ENCODE measurements at regions not wholly inside any gene's neighbourhood (a gene's known extent, or its start where the extent isn't known, plus 50 kb on each side); places are given as distances from the start of the nearest gene placed in this dataset.

DNA sequence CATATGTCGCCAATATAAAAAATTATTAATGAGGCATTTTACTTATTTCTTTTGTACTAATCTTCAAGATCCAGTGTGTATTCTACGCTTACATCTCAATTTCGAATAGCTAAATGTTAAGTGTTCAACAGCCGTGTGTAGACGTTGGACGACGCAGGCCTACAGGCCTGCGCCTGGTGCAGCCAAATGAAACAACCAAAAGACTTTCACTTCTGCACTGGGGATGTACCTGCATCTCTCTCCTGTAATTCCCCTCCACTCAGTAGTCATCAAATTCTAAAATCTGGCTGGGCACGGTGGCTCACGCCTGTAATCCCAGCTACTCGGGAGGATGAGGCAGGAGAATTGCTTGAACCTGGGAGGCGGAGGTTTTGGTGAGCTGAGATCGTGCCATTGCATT, 76.8 kb upstream of the HNRNPU start:
- no peak overlapping the region for H3K4me3 Mint-ChIP-seq
- H3K36me3 Mint-ChIP-seq: no peaks in the 10 kb centered on the region
- ATAC-seq (peak in 1 of 2 donors; percentile 30), DNase-seq (peak in 1 of 10 donors; percentile 3)
- peak overlapping the region in 2 of 10 donors; percentile 49 to 50 for H3K27ac Mint-ChIP-seq
- POLR2A ChIA-PET: interaction anchor here (0.9 kb wide), 1 partner anchor 30 kb away, joined by 4 read pairs; no protein-coding TSS in a partner anchor
- H3K4me1 Mint-ChIP-seq: peaks cover 0 to 12% (median 0%) of the 10 kb centered on the region in 4 donors
- peaks cover 0 to 4% (median 0%) of the 10 kb centered on the region in 9 donors for H3K9me3 Mint-ChIP-seq
- no peaks in the 10 kb centered on the region for H3K27me3 Mint-ChIP-seq

DNA sequence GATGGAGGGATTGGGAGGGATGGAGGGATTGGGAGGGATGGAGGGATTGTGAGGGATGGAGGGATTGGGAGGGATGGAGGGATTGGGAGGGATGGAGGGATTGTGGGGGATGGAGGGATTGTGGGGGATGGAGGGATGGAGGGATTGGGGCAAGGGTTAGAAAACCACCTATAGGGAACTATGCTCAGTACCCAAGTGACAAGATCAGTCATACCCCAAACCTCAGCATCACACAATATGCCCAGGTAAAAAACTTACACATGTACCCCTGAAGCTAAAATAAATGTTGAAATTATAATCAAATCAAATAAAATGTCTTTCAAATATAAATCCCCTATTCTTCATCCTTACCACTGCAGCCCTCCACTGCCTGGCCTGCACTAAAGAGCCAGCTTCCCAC, 72.8 kb upstream of the HNRNPU start:
- no peak for ATAC-seq
- POLR2A ChIA-PET: no interaction called here
- H3K27me3 Mint-ChIP-seq: peaks cover 0 to 2% (median 0%) of the 10 kb centered on the region in 5 donors

DNA sequence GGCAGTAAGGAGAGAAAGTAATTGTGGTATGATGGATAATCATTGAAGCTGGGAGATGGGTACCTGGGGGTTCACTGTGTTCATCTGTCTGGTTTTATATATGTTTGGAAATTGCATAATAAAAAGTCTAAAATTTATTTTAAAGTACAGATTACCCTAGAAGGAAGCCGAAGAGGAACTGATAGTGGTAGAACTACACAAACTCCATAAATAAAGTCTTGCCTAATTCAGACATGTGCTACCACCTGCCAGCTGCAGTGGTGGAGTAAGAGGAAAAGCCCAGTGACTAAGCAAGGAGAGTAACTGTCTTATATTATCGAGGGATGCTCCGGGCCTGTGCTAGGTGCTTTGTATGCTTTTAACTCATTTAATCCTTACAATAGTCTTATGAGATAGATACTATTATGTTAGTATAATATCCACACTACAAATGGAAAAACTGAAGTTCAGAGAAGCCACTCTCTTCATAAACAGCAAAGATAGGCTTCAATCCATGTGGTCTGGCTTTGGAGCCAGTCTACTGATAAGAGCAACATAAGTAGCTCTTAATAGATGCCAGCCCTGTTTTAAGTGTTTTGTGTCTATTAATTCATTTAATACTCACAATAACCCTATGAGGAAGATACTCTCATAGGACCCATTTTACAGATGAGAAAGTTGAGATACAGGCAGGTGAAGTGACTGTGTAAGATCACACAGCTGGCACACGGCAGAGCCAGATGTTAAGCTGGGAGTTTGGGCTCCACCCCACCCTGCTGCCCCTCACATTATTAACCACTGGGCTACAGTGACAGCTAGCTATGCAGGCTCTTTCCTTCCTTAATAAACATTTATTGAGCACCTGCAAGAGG, 56.8 kb upstream of the HNRNPU start:
- no peaks in the 10 kb centered on the region for H3K36me3 Mint-ChIP-seq
- H3K9me3 Mint-ChIP-seq: no peaks in the 10 kb centered on the region
- ATAC-seq: no peak
- peak overlapping the region in 1 of 10 donors; percentile 1 for H3K27ac Mint-ChIP-seq
- no peak for DNase-seq
- peaks cover 0 to 1% (median 0%) of the 10 kb centered on the region in 5 donors for H3K27me3 Mint-ChIP-seq
- H3K4me3 Mint-ChIP-seq: peak overlapping the region in 1 of 10 donors; percentile 1
- POLR2A ChIA-PET: interaction anchor here (0.6 to 1.8 kb wide), 3 partner anchors 50 to 86 kb away, joined by 3 to 5 read pairs (median 3); partner anchors contain the start of genes COX20 and HNRNPU
- peaks cover 1 to 20% (median 9%) of the 10 kb centered on the region in 4 donors for H3K4me1 Mint-ChIP-seq

More for the DNA sequence above, 72.8 kb upstream of the HNRNPU start:
- peaks cover 0 to 7% (median 0%) of the 10 kb centered on the region in 4 donors for H3K4me1 Mint-ChIP-seq
- H3K27ac Mint-ChIP-seq: no peak overlapping the region
- H3K9me3 Mint-ChIP-seq: no peaks in the 10 kb centered on the region
- no peak overlapping the region for H3K4me3 Mint-ChIP-seq
- DNase-seq: no peak
- H3K36me3 Mint-ChIP-seq: no peaks in the 10 kb centered on the region

DNA sequence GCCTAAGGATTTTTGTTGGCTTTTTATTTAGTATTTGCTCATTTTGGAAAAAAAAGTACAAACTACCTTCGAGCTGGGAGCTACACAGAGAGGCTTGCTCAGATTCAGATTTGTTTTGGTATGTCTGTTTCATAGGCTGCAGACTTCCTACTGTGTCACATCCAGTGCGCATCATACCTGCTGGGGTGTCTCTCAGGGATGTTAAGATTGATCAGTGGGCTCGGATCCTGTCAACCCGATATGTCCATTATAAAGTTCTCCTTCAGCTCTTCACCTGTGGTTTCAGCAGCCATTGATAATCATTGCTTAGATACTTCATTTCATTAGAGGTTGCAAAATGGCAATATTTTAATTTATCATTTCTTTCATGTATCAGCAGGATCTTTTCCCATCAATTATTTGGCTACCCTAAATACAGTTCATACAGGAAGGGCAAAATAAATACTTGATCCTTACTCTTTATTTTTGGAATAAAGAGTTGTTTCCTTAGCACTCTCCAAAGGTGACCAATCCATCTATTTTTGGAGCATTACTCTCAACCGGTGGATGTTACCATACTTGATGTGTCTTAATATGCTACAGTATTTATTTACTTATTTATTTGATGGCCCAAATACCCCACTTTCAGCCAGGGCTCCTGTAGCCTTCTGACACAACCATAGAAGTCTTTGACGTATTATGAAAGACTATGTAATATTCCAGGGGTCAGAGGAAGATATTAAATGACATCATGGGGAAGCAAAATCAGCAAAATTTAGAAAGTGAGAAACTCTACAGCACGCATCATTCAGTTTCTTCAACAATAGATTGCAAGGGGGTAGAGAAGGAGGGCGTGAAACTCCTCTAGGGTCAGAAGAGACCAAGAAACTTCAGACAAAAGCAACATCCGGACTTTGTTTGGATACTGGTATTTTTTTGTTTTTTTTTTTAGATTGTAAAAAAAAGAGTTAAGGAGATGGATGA, 55.3 kb upstream of the HNRNPU start:
- Mint-ChIP-seq H3K27ac (peak overlapping the region in 9 of 10 donors; percentile 43 to 94 (median 86)), H3K27me3 (peaks cover 0 to 1% (median 0%) of the 10 kb centered on the region in 5 donors)
- no peak for ATAC-seq

DNA sequence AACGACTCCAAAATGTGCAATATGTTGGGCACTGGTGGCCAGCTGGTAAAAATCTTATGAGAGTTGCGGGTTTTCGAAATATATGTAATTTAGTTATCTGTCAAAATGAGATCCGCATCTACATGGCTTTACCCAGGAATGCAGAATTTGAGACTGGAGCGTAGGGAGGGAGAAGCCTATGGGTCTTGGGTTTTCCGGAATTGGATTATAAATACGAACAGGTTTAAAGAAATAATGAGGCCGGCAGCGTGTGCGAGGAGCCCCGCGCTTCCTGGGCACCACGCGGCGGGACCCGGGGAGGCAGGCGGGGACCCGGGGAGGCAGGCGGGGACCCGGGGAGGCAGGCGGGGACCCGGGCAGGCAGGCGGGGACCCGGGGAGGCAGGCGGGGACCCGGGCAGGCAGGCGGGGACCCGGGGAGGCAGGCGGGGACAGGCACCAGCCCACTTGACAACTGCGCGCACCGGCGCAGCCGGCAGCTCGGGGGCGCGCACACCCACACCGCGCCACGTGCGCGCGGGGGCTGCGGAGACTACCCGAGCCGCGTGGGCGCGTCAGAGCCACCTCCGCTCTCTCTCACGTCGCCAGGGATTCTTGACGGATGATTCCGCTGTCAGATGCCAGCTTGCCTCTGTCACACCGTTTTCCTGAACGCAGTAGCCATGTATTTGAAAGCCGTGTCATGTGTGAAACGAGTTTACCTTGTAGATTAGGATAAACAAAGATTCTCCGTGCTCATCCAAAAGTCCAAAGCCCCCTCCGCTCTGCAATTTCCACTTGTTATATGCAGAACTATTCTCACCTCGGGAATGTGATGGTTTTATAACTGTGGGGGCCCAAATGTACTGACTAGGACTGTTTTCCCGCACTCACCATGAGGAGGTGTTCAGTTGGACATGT, 54.3 kb upstream of the HNRNPU start:
- Mint-ChIP-seq H3K9me3 (no peaks in the 10 kb centered on the region), H3K36me3 (no peaks in the 10 kb centered on the region), H3K4me3 (peak overlapping the region; percentile 85 to 98 (median 92)), H3K27me3 (peaks cover 0 to 1% (median 0%) of the 10 kb centered on the region in 5 donors), H3K27ac (peak overlapping the region; percentile 58 to 97 (median 90)), H3K4me1 (peaks cover 1 to 20% (median 9%) of the 10 kb centered on the region in 4 donors)
- DNase-seq: peak; percentile 46 to 87 (median 79)
- ATAC-seq: peak; percentile 97
- POLR2A ChIA-PET: interaction anchor here (0.5 to 3.8 kb wide), 9 partner anchors 26 to 84 kb away, joined by 3 to 61 read pairs (median 4); partner anchors contain the start of genes COX20 and HNRNPU

More for the DNA sequence above, 55.3 kb upstream of the HNRNPU start:
- Mint-ChIP-seq H3K36me3 (no peaks in the 10 kb centered on the region), H3K4me1 (peaks cover 1 to 20% (median 9%) of the 10 kb centered on the region in 4 donors), H3K9me3 (no peaks in the 10 kb centered on the region), H3K4me3 (peak overlapping the region; percentile 78 to 98 (median 88))
- POLR2A ChIA-PET: interaction anchor here (1.0 to 3.8 kb wide), 7 partner anchors 25 to 85 kb away, joined by 3 to 61 read pairs (median 13); partner anchors contain the start of genes COX20 and HNRNPU
- DNase-seq: peak in 1 of 10 donors; percentile 4

DNA sequence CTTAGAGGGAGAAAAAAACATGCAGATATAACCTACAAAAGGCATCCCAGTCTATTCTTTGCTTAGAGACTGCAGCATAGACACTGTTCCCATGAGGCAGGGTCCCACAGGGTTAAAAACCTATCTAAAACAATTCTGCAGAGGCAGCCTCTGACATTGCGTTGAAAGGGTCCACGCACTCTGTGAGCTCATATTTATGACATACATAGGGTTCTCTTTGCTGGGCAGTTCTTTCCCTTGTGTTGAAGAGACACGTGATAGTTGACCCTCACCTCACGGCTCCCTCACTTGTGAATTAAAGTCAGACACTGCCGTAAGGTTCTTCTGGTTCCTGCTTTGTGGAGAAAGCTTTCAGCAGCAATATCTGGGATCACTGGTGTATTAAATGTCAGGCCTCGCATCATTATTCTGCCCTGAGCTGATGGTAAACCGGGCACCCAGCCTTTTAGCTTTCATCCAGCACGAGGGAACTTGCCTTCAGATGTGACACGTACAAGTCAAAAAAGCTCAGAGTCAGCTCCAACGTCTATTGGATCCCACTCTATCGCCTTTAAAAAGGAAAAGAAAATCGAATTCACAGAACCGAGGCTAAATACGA, 52.8 kb upstream of the HNRNPU start:
- H3K4me3 Mint-ChIP-seq: peak overlapping the region in 3 of 10 donors; percentile 43 to 71 (median 52)
- no peak for DNase-seq
- ATAC-seq: no peak
- POLR2A ChIA-PET: interaction anchor here (1.4 to 3.8 kb wide), 4 partner anchors 52 to 82 kb away, joined by 6 to 61 read pairs (median 25); partner anchors contain the start of genes COX20 and HNRNPU
- peaks cover 1 to 20% (median 9%) of the 10 kb centered on the region in 4 donors for H3K4me1 Mint-ChIP-seq
- H3K36me3 Mint-ChIP-seq: no peaks in the 10 kb centered on the region
- no peak overlapping the region for H3K27ac Mint-ChIP-seq
- H3K9me3 Mint-ChIP-seq: no peaks in the 10 kb centered on the region
- H3K27me3 Mint-ChIP-seq: peaks cover 0 to 1% (median 0%) of the 10 kb centered on the region in 5 donors

DNA sequence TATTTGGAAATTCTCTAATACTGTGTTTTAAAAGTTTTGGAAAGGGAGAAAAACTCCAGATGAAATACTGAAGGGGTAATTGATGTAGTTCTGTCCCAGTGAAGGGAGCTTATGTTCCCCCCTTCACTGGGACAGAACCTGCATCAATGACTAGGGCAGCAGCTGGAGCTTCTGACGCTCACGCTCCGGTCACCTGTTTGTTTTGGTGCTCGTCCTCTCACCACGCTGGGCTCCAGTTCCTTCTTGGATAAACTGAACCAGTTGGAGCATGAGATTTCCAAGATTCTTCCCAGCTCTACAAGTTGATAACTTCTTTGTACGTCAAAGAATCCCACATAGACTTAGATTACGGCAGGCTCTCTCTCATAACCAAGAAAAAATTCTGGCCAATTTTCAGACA, 51.4 kb upstream of the HNRNPU start:
- peaks cover 0 to 1% (median 0%) of the 10 kb centered on the region in 5 donors for H3K27me3 Mint-ChIP-seq
- DNase-seq (no peak), ATAC-seq (no peak)
- H3K27ac Mint-ChIP-seq: peak overlapping the region in 1 of 10 donors; percentile 50
- peaks cover 1 to 16% (median 9%) of the 10 kb centered on the region in 4 donors for H3K4me1 Mint-ChIP-seq
- H3K36me3 Mint-ChIP-seq: no peaks in the 10 kb centered on the region
- no peak overlapping the region for H3K4me3 Mint-ChIP-seq
- POLR2A ChIA-PET: interaction anchor here (1.3 to 3.8 kb wide), 2 partner anchors 52 to 81 kb away, joined by 3 to 61 read pairs; partner anchors contain the start of gene HNRNPU
- H3K9me3 Mint-ChIP-seq: no peaks in the 10 kb centered on the region

DNA sequence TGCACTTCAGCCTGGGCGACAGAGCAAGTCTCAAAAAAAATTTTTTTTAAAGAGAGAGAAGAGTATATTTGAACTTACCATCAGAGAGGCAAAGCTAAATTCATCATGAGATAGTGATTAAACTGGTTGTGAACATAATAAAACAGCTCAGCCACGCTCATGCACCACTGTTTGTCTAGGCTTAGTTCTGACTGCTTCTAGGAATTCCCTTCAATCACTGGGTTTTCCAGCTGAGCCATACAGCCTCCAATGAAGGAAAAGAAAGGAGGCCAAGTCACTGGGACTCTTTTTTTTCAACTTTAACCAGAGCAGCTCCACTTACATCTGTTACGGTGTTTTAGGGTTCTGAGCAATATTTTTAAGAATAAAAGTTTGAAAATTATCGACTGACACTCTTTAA, 50.4 kb upstream of the HNRNPU start:
- no peaks in the 10 kb centered on the region for H3K27me3 Mint-ChIP-seq
- DNase-seq: no peak
- ATAC-seq: no peak
- peaks cover 1 to 13% (median 9%) of the 10 kb centered on the region in 4 donors for H3K4me1 Mint-ChIP-seq
- H3K9me3 Mint-ChIP-seq: no peaks in the 10 kb centered on the region
- POLR2A ChIA-PET: no interaction called here
- H3K4me3 Mint-ChIP-seq: no peak overlapping the region
- H3K27ac Mint-ChIP-seq: no peak overlapping the region
- no peaks in the 10 kb centered on the region for H3K36me3 Mint-ChIP-seq

Data from naive thymus-derived CD8-positive, alpha-beta T cell (primary cell).